ENCODE measurements at regions not wholly inside any gene's neighbourhood (a gene's known extent, or its start where the extent isn't known, plus 50 kb on each side); places are given as distances from the start of the nearest gene placed in this dataset.

DNA sequence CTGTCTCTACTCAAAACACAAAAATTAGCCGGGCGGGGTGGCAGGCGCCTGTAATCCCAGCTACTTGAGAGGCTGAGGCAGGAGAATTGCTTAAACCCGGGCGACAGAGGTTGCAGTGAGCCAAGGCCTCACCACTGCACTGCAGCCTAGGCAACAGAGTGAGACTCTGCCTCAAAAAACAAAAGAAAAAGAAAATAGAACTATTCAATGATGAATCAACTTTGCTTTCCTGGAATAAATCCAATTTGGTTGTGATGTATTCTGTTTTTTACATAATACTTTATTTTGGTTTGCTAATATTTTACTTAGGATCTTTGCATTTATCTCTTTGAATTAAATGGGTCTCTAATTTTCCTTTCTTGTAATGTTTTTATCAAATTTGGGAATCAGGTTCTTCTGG is 86.3 kb upstream of the MBOAT2 start:
- TF ChIP-seq, protein P1, sequence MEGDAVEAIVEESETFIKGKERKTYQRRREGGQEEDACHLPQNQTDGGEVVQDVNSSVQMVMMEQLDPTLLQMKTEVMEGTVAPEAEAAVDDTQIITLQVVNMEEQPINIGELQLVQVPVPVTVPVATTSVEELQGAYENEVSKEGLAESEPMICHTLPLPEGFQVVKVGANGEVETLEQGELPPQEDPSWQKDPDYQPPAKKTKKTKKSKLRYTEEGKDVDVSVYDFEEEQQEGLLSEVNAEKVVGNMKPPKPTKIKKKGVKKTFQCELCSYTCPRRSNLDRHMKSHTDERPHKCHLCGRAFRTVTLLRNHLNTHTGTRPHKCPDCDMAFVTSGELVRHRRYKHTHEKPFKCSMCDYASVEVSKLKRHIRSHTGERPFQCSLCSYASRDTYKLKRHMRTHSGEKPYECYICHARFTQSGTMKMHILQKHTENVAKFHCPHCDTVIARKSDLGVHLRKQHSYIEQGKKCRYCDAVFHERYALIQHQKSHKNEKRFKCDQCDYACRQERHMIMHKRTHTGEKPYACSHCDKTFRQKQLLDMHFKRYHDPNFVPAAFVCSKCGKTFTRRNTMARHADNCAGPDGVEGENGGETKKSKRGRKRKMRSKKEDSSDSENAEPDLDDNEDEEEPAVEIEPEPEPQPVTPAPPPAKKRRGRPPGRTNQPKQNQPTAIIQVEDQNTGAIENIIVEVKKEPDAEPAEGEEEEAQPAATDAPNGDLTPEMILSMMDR (IDR thresholded peaks at IDR 0.05; ENCODE audit: low read depth, low read length): no peak
- H3K4me3 ChIP-seq (ENCODE audit: low read depth, low read length): no peak overlapping the region

DNA sequence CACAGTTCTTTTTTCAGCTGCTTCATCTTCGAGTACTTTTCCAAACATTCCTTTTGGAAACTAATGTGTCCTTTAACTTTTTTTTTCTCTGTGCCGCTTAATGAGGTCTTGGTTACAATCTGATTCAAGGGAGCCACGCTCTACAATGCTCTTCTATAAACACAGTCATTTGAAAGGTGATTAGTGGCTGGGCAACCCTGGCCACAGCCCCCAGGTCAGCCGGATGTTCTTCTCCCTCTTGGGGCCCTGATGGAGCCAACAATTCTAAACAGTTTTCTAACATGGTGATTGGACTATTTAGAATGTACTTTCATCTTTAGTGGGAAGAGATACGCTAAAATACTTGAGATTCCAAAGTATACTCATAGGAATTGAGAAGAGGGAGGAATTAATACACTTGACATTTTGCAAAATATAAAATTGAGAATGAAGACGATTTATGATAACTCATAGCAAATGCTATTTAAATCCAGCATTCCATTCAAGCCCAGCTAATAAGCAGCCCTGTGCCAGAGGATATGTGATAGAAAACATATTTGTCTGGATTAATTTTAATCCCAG is 83.7 kb upstream of the MBOAT2 start:
- TF ChIP-seq, protein P1 (IDR thresholded peaks at IDR 0.05; ENCODE audit: low read depth, low read length): no peak
- peak overlapping the region; percentile 29 for H3K4me3 ChIP-seq (ENCODE audit: low read depth, low read length)

DNA sequence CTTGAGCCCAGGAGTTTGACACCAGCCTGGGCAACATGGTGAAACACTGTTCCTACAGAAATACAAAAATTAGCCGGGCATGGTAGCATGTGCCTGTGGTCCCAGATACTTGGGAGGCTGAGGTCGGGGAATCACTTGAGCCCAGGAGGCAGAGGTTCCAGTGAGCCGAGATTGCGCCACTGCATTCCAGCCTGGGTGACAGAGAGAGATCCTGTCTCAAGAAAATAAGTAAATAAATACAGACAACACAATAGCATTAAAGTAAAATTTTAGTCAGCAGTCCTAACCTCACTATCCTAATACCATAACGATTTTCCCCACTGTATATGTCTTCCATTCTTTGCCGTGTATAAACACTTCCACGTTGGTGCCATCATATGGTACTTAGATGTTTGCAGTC is 83.0 kb upstream of the MBOAT2 start:
- H3K4me3 ChIP-seq (ENCODE audit: low read depth, low read length): no peak overlapping the region
- TF ChIP-seq, protein P1 (IDR thresholded peaks at IDR 0.05; ENCODE audit: low read depth, low read length): no peak

DNA sequence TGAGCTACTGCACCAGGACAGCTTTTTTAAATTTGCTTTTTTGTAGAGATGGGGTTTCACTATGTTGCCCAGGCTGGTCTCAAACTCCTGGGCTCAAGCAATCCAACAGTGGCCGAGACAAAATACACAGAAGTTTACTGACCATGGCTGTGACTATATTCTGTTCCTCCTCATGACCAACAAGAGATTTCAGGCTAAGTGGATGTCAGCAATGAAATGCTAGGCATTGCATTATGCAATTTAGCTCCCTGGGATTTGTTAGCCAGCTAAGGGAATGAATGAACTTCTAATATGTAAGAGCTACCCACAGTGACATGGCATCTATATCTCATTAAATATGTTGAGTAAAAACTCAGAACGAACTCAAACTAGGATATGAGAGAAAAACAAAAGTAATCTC is 81.9 kb upstream of the MBOAT2 start:
- TF ChIP-seq, protein P1 (IDR thresholded peaks at IDR 0.05; ENCODE audit: low read depth, low read length): no peak
- H3K4me3 ChIP-seq (ENCODE audit: low read depth, low read length): no peak overlapping the region

DNA sequence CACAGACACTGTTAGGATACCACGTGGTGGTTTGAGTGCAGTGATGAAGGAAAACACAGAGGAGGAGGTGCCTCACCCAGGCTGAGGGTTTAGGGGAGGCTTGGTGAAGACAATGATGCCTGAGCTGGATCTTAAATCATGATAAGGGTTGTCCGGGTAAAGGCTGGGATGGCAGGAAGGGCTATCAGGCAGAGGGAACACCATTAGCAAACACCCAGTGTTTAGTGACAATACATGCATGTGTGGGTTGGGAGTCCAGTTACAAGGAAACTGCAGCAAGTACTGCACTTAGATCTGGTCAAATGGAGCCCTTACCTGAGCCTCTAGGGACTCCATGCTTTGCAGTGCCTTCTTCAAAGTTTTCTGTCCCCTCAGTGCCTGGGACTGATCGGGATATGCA is 79.8 kb upstream of the MBOAT2 start:
- TF ChIP-seq, protein P1 (IDR thresholded peaks at IDR 0.05; ENCODE audit: low read depth, low read length): no peak
- H3K4me3 ChIP-seq (ENCODE audit: low read depth, low read length): no peak overlapping the region

DNA sequence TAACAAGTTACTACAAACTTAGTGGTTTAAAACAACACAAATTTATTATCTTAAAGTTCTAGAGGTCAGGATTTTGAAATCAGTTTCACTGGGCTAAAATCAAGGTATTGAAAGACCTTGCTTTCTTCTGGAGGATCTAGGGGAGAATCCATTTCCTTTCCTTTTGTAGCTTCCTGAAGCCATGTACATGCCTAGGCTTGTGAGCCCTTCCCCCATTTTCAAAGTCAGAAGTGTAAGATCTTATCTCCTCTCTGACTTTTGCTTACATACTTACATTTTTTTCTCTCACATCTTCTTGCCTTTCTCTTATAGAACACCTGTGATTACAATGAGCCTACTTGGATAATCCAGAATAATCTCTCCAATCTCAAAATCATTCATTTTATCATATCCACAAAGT is 78.7 kb upstream of the MBOAT2 start:
- TF ChIP-seq, protein P1 (IDR thresholded peaks at IDR 0.05; ENCODE audit: low read depth, low read length): no peak
- H3K4me3 ChIP-seq (ENCODE audit: low read depth, low read length): no peak overlapping the region

DNA sequence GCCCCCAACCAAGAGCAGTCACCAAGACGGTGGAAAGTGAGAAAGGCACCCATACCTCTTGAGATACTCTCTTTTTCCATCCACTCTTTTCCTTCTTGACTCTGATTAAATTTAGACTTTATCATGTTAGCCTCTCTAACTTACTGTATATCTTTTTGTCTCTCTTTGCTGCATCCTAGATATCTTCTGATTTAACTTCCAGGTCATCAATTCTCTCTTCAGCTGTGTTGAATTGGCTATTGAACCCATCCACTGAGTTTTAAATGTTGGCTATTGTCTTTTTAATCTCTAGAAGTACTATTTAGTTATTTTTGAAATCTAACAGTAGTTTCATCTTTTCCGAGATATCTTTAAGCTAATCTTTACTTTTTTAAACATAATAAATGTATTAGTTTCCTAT is 78.3 kb upstream of the MBOAT2 start:
- H3K4me3 ChIP-seq (ENCODE audit: low read depth, low read length): no peak overlapping the region
- TF ChIP-seq, protein P1 (IDR thresholded peaks at IDR 0.05; ENCODE audit: low read depth, low read length): no peak
